ENCODE measurements at regions not wholly inside any gene's neighbourhood (a gene's known extent, or its start where the extent isn't known, plus 50 kb on each side); places are given as distances from the start of the nearest gene placed in this dataset.

- no peaks in the 10 kb centered on the region for H3K36me3 Mint-ChIP-seq (ENCODE audit: insufficient read depth, unreplicated experiment)
- H3K9me3 Mint-ChIP-seq (ENCODE audit: unreplicated experiment), result no peaks in the 10 kb centered on the region
- no peak overlapping the region for H3K27ac Mint-ChIP-seq (ENCODE audit: unreplicated experiment)
- no TSS peak for BruUV-seq (replicated peaks)
- no peaks in the 10 kb centered on the region for H3K27me3 ChIP-seq (replicated peaks; ENCODE audit: control insufficient read depth, insufficient read depth, low read length)
- intact Hi-C loops (cut with micrococcal nuclease; ENCODE audit: unreplicated experiment), result no loop called here
- H3K27me3 Mint-ChIP-seq (ENCODE audit: insufficient read depth, unreplicated experiment), result peaks cover 10% of the 10 kb centered on the region
- H3K4me1 ChIP-seq, result no peaks in the 10 kb centered on the region
- H3K9me3 ChIP-seq, result no peaks in the 10 kb centered on the region
- ChIA-PET CTCF (no interaction called here), POLR2A (no interaction called here)
- H3K36me3 ChIP-seq (ENCODE audit: control insufficient read depth, insufficient read depth, low read length), result no peaks in the 10 kb centered on the region
- no peaks in the 10 kb centered on the region for H3K4me1 Mint-ChIP-seq (ENCODE audit: low read depth, unreplicated experiment)
- no peak for DNase-seq
- H3K4me3 ChIP-seq (ENCODE audit: low read depth, low read length), result no peak overlapping the region
- no peak overlapping the region for H3K4me3 Mint-ChIP-seq (ENCODE audit: unreplicated experiment)
- TF ChIP-seq CTCF (IDR thresholded peaks at IDR 0.05; ENCODE audit: insufficient read depth in 1 of 2, low read depth in 1 of 2, low read length in 1 of 2, severe bottlenecking in 1 of 2, unreplicated experiment in 1 of 2), result no peak
Observed at GRCh38 chr18:60199505-60199904, 173.1 kb downstream of the MC4R start.

- no peaks in the 10 kb centered on the region for H3K27me3 ChIP-seq (replicated peaks; ENCODE audit: control insufficient read depth, insufficient read depth, low read length)
- H3K4me1 Mint-ChIP-seq (ENCODE audit: low read depth, unreplicated experiment), result no peaks in the 10 kb centered on the region
- no peak overlapping the region for H3K27ac Mint-ChIP-seq (ENCODE audit: unreplicated experiment)
- no peak for DNase-seq
- H3K4me3 Mint-ChIP-seq (ENCODE audit: unreplicated experiment), result no peak overlapping the region
- ChIA-PET CTCF (no interaction called here), POLR2A (no interaction called here)
- no peak for TF ChIP-seq CTCF (IDR thresholded peaks at IDR 0.05; ENCODE audit: insufficient read depth in 1 of 2, low read depth in 1 of 2, low read length in 1 of 2, severe bottlenecking in 1 of 2, unreplicated experiment in 1 of 2)
- H3K4me1 ChIP-seq, result no peaks in the 10 kb centered on the region
- no peak overlapping the region for H3K4me3 ChIP-seq (ENCODE audit: low read depth, low read length)
- intact Hi-C loops (cut with micrococcal nuclease; ENCODE audit: unreplicated experiment), result no loop called here
- no peaks in the 10 kb centered on the region for H3K9me3 Mint-ChIP-seq (ENCODE audit: unreplicated experiment)
- H3K36me3 ChIP-seq (ENCODE audit: control insufficient read depth, insufficient read depth, low read length), result no peaks in the 10 kb centered on the region
- BruUV-seq (replicated peaks), result no TSS peak
- no peaks in the 10 kb centered on the region for H3K9me3 ChIP-seq
- peaks cover 10% of the 10 kb centered on the region for H3K27me3 Mint-ChIP-seq (ENCODE audit: insufficient read depth, unreplicated experiment)
- H3K36me3 Mint-ChIP-seq (ENCODE audit: insufficient read depth, unreplicated experiment), result no peaks in the 10 kb centered on the region
Observed at GRCh38 chr18:60197671-60198462, 174.7 kb downstream of the MC4R start.

- CTCF ChIA-PET, result no interaction called here
- H3K36me3 ChIP-seq (ENCODE audit: control insufficient read depth, insufficient read depth, low read length), result no peaks in the 10 kb centered on the region
- intact Hi-C loops (cut with micrococcal nuclease; ENCODE audit: unreplicated experiment), result no loop called here
Observed at GRCh38 chr18:60196836-60197606, 175.6 kb downstream of the MC4R start.

More at GRCh38 chr18:60196836-60197606, 175.6 kb downstream of the MC4R start:
- H3K4me3 Mint-ChIP-seq (ENCODE audit: unreplicated experiment), result no peak overlapping the region
- DNase-seq, result no peak
- TF ChIP-seq CTCF (IDR thresholded peaks at IDR 0.05; ENCODE audit: insufficient read depth in 1 of 2, low read depth in 1 of 2, low read length in 1 of 2, severe bottlenecking in 1 of 2, unreplicated experiment in 1 of 2), result no peak
- H3K36me3 Mint-ChIP-seq (ENCODE audit: insufficient read depth, unreplicated experiment), result no peaks in the 10 kb centered on the region
- H3K27ac Mint-ChIP-seq (ENCODE audit: unreplicated experiment), result no peak overlapping the region
- H3K9me3 Mint-ChIP-seq (ENCODE audit: unreplicated experiment), result no peaks in the 10 kb centered on the region
- no peaks in the 10 kb centered on the region for H3K4me1 Mint-ChIP-seq (ENCODE audit: low read depth, unreplicated experiment)
- POLR2A ChIA-PET, result no interaction called here
- Histone ChIP-seq H3K27me3 (replicated peaks; ENCODE audit: control insufficient read depth, insufficient read depth, low read length) (no peaks in the 10 kb centered on the region), H3K9me3 (no peaks in the 10 kb centered on the region), H3K4me1 (no peaks in the 10 kb centered on the region), H3K4me3 (ENCODE audit: low read depth, low read length) (no peak overlapping the region)
- BruUV-seq (replicated peaks), result no TSS peak
- H3K27me3 Mint-ChIP-seq (ENCODE audit: insufficient read depth, unreplicated experiment), result peaks cover 6% of the 10 kb centered on the region

Data from Caco-2 (cell line).